ENCODE measurements at regions not wholly inside any gene's neighbourhood (a gene's known extent, or its start where the extent isn't known, plus 50 kb on each side); places are given as distances from the start of the nearest gene placed in this dataset.

DNA sequence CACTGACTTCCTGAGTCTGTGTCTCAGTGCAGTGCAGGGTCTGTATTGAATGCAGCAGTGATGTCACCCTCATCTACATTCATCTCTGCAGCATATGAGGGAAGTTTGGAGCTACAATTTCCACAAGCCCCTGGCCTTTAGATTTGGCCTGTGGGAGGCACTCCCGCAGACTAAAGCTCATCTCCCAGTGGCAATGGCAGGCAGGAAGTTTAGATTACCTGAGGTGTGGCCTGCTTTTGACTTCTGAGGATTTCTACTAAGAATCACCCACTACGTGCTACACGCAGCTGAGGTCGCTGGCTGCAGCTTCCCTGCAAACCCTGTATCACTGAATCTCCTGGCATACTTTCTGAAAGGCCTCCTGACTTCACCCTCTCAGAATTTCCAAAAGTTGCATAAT lies 202.2 kb upstream of the PRKD1 start:
- Histone ChIP-seq H3K4me3 (no peak overlapping the region), H3K27ac (no peak overlapping the region)
- DNase-seq (ENCODE audit: low spot score), result no peak
- TF ChIP-seq, protein P1, sequence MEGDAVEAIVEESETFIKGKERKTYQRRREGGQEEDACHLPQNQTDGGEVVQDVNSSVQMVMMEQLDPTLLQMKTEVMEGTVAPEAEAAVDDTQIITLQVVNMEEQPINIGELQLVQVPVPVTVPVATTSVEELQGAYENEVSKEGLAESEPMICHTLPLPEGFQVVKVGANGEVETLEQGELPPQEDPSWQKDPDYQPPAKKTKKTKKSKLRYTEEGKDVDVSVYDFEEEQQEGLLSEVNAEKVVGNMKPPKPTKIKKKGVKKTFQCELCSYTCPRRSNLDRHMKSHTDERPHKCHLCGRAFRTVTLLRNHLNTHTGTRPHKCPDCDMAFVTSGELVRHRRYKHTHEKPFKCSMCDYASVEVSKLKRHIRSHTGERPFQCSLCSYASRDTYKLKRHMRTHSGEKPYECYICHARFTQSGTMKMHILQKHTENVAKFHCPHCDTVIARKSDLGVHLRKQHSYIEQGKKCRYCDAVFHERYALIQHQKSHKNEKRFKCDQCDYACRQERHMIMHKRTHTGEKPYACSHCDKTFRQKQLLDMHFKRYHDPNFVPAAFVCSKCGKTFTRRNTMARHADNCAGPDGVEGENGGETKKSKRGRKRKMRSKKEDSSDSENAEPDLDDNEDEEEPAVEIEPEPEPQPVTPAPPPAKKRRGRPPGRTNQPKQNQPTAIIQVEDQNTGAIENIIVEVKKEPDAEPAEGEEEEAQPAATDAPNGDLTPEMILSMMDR (IDR thresholded peaks at IDR 0.05), result no peak

DNA sequence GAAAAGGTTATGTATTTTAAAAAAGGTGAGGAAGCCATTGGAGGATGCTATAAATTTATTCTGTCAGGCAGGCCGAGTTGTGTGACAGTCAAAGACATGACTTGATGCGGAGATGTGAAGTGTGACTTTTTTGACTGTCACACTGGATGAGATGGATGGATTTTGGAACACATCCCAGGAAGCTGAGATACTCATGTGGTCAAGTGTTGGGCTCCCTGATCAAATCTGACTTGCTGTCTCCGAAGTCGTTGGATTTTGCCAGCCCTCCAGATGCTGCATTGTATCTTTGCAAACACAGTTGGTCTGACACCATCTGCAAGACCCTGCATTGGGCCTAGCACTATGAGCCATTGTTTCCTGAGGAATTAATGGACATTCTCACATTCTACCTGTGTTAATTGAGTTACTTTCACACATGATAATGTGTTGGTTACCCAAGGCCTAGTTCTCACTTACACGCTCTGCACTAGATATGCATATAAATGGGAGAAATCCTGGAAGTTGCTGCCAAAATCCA lies 204.0 kb upstream of the PRKD1 start:
- DNase-seq (ENCODE audit: low spot score), result no peak
- TF ChIP-seq, protein P1 (IDR thresholded peaks at IDR 0.05), result no peak

DNA sequence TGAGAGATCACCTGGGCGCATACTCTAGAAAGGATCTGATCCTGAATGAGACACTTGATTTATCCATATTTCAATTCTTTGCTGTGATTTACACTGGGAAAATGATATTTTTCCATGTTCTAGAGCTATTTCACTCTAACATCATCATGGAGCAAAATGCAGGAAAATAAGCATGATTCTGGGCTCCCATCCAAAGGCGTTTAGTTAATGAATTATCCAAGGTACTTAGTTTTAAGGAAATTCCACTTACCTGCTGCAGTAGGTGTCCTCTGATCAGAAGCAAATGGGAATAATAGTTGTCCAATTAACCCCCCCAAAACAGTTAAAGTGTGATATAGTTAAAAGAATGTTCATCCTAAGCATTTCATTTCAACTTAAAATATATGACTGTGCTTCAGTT lies 204.5 kb upstream of the PRKD1 start:
- no peak overlapping the region for H3K4me3 ChIP-seq
- TF ChIP-seq, protein P1 (IDR thresholded peaks at IDR 0.05), result no peak
- H3K27ac ChIP-seq, result no peak overlapping the region
- DNase-seq (ENCODE audit: low spot score), result no peak

More for the DNA sequence above, 204.0 kb upstream of the PRKD1 start:
- Histone ChIP-seq H3K27ac (no peak overlapping the region), H3K4me3 (no peak overlapping the region)

DNA sequence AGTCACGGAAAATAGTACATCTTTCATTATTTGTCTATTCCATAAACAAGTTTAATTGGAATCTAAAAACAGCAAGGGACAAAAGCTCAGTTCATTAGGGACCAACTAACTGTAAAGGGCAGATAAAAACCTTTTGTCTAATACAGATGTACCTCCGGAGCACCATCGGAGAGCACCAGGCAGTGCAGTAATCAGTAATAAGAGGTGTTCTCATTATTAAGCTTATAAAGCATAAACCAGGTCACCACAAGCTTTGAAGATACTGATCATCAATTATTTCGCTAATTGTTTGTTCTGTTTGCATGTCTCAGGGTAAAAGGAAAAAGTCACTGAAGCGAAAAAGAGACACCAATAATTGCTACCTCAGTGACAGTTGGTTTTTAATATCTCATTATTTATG lies 207.3 kb upstream of the PRKD1 start:
- TF ChIP-seq, protein P1 (IDR thresholded peaks at IDR 0.05), result no peak
- Histone ChIP-seq H3K27ac (no peak overlapping the region), H3K4me3 (no peak overlapping the region)
- DNase-seq (ENCODE audit: low spot score), result no peak

DNA sequence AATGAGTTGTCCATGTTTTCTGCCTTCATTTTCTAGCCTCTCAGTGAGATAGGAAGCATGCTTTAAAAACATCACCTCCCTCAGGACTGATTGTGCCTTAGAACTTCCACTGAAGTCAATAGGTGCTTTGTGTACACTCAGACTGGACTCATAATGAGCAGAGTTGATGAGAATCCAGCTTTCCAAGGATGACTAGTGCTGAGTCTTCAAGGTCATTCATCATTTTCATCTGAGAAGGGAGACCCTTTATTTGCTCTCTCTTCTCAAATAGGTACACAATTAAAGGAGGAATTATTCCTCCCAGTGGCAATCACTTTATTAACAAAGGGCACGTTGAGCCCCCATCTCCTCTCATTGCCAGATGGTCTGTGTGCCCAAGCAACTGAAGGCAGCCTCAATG lies 210.9 kb upstream of the PRKD1 start:
- H3K4me3 ChIP-seq, result no peak overlapping the region
- no peak overlapping the region for H3K27ac ChIP-seq
- TF ChIP-seq, protein P1 (IDR thresholded peaks at IDR 0.05), result no peak
- DNase-seq (ENCODE audit: low spot score), result no peak

DNA sequence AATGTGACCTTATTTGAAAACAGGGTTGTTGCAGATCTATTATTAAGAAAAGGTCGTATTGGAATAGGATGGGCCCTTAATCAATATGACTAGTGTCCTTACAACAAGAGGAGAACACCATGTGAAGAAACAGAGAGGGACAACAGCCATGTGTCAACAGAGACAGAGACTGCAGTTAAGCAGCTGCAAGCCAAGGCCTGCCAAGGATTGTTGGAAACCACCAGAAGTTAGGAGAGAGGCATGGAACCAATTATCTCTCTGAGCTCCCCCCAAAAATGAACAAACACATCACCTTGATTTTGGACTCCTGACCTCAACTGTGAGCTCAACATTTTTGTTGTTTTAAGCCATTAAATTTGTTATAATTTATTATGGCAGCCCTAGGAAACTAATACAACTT lies 214.6 kb upstream of the PRKD1 start:
- H3K27ac ChIP-seq, result no peak overlapping the region
- no peak for DNase-seq (ENCODE audit: low spot score)
- TF ChIP-seq, protein P1 (IDR thresholded peaks at IDR 0.05), result no peak
- H3K4me3 ChIP-seq, result no peak overlapping the region

DNA sequence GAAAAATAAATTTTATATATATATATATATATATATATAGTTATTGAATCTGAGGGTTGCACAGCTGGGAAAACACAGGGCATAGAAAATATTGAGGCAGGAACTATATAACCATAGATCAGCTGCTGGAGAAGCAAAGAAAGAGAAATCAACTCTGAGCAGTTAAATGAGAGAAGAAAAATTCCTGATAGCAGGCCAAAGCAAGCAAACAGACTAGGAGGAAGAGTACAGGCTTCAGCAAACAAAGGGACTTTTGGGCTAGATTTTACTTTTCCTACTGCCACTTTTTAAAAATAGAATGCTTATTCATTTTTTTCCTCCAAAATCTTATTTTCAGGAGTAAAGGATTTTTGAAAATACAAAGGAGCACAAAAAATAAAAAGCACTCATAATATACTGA lies 216.0 kb upstream of the PRKD1 start:
- H3K4me3 ChIP-seq, result peak overlapping the region; percentile 25
- DNase-seq (ENCODE audit: low spot score), result no peak
- TF ChIP-seq, protein P1 (IDR thresholded peaks at IDR 0.05), result no peak
- no peak overlapping the region for H3K27ac ChIP-seq
